ENCODE measurements at regions not wholly inside any gene's neighbourhood (a gene's known extent, or its start where the extent isn't known, plus 50 kb on each side); places are given as distances from the start of the nearest gene placed in this dataset.
"Not testable (repeated sequence)": the region's sequence is repeated elsewhere in the genome, so short reads cannot be mapped to it uniquely, and the experiment has no call there.

DNA sequence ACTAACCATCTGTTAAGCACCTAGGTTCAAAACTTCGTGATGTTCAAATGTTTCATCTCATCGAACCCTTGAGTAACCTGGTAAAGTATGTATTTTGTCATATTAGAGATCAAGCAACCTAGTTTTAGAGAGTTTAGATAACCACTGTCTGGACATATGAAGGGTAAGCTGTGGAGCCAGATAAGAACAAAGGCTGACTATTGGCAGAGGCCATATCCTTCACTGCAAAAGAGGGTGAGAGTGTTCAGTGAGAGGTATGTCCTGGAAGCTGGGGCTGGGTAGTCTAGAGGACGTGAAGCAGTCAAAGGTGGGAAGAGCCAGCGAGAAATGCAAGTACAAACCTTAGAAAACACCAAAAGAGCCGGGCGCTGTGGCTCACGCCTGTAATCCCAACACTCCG is 573.1 kb upstream of the KLF4 start:
- no peak for DNase-seq (ENCODE audit: low spot score)

DNA sequence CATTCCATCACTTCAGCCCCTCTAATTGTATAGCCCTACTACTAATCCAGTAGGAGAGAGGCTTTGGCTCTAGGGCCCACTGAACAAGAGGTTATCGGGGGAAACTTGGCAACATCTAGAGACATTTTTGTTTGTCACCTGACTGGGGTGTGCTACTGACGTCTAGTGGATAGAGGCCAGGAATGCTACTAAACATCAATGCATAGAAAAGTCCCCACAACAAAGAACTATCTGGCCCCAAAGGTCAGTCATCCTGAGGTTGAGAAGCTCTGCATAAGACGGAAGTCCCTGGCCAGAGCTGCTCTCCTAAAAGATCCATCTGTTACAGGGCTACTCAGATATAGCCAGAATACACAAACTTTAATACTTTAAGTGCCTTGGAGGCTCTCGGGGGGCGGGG is 570.6 kb upstream of the KLF4 start:
- no peak for DNase-seq (ENCODE audit: low spot score)

DNA sequence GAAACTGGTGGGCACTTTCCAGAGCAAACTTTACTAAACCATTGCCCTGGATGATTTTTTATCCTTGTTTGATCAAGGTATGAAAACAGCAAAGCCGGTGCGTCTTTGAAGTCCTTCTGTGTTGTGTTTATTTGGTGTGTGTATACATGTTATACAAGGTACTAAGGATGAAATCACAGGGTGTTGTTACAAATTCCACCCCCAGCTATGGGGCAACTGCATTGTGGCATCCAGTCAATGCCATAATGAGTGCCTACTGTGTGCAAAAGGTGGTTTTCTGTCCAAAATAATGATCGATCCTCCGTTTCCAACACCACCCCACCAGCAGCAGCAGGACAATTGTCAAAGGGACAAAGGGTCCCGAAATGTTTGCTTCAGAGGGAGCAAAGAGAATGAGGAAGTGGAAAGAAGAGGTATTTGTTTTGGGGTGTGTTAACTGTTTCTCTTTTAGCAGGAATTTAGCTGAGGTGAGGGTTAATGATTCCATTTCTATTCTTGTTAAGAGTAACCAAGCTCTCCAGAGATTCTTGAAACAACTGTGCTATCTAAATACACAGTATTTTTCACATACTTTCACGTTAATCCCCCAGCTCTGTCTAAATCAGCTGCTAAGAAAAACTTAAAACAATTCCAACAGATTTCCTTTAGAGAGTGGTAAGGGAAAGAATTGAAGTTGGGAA is 568.7 kb upstream of the KLF4 start:
- no peak for DNase-seq (ENCODE audit: low spot score)

DNA sequence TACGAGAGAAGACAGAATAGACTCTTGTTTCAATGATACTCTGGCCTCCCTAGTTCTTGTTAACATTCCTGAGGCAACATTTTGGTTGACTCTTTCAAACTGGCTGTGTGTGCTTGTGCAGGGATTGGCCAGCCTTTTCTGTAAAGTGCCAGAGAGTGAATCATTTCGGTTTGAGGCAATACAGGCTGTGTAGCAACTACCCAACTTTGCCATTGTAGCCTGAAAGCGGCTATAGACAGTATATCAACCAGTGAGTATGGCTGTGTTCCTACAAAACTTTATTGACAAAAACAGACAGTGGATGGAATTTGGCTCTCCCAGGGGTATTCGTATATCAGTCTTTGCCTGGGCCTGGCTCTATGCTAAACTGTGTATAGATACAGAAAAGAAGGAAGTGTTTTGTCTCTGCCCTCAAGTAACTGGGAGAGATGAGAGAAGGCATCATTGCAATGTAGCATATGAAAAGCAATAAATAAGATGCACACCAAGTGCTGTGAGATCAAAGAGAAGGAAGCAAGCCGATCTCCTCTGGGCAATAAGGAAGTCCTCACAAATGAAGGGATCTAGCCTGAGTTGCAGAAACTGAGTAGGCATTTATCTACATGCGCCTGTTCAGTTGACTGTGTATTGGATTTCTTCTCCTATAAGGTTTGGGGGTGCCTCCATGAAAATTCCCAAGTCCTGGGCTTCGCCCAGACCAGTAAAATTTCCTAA is 568.0 kb upstream of the KLF4 start:
- peak; percentile 22 for DNase-seq (ENCODE audit: low spot score)

DNA sequence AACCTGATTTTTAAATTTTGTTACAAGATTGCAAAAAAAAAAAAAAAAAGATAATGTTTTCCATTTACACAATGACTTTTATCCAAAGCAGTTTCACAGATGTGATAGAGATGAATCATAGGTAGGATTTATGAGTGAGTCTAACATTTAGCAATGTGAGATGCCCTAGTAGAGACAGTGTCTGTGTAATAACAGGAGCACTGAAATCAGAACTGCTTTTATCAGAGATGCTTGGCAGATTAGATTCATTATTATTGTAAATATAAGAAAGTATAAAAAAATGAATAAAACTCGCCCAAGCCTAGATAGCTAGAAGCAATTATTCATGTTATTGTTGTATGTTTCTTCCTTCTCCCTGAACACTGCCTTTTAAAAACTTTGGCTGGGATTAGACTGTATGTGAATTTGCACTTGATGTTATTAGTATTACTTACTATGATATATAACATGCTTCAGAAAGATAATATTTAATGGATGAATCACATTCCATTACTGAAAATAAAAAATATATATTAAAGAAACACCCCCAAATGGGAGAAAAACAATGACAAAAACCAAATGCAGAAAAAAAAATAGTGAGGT is 567.3 kb upstream of the KLF4 start:
- no peak for DNase-seq (ENCODE audit: low spot score)

DNA sequence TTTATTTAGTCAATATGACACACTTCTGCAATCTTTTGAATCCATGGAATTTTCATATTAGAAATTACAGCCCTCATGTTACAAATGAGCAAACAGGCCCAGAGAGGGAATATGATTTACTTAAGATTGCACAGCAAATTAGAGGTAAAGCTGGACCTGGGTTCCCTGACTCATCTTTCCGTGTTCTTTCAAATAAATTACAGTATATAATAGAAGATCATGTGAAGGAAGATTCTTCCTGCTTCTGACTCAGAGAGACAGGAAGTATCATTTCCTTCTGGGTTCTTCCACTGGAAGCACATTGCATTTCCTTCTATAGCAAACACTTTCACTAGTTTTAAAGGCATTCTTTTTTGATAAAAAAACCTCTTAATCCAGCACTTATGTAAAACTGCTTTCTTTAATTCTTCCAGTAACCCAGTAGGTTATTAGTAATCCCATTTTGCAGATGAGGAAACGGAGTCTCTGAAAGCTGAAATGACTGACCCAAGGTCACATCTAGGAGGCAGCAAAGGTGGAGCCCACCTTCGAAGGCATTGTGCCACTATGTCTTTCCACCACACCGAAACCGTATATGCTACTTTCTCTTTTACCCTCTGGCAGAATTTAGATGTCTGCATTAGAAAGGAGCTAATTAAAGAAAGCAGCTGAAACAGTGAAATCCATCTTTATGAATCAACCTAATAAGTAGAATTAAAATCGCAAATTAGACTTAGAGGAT is 566.7 kb upstream of the KLF4 start:
- no peak for DNase-seq (ENCODE audit: low spot score)

DNA sequence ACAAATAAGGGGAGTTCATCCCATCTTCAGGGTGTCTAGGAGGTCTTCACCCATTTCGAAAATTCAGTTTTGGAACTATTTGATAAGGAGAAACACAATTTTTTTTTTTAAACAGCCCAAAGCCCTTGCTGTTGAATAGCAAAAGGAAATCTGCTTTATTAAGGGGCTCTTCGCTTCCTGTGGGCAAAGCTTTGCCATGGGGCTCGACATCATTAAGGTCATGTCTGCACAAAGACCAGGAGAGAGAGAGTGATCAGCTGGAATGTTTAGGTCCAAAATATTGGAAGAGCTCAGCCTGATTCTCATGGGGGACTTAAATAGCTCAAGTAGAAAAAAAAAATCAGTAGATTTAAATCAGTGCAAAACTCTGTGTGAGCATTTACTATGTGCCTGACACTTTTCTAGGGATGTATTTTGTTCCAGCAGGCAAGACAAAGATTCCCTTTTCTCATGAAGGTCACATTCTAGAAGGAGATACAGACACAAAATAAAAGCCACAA is 564.6 kb upstream of the KLF4 start:
- DNase-seq (ENCODE audit: low spot score) = no peak

DNA sequence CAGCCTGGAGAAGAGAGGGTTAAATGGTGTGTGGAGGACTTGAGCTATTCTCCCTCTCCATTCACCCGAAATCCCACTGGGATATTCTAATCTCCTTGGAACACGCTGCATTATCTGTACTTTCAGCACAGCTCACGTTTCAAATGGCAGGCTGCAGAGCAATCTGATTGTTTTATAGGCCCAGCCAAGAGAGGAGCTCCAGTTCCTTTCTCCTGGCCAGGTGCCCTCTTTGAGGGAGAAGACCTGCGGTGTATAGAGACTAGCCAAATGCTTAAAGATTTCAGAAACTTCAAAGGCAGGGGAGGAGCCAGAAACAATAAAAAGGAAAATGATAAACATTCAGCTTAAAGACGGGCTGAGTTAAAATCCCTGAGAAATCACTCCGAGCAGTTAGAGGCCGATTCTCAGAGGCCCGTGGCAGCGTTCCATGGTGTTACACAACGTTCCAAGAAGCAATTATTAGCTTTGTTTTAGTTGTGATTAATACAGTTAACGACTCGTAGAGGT is 564.0 kb upstream of the KLF4 start:
- no peak for DNase-seq (ENCODE audit: low spot score)

DNA sequence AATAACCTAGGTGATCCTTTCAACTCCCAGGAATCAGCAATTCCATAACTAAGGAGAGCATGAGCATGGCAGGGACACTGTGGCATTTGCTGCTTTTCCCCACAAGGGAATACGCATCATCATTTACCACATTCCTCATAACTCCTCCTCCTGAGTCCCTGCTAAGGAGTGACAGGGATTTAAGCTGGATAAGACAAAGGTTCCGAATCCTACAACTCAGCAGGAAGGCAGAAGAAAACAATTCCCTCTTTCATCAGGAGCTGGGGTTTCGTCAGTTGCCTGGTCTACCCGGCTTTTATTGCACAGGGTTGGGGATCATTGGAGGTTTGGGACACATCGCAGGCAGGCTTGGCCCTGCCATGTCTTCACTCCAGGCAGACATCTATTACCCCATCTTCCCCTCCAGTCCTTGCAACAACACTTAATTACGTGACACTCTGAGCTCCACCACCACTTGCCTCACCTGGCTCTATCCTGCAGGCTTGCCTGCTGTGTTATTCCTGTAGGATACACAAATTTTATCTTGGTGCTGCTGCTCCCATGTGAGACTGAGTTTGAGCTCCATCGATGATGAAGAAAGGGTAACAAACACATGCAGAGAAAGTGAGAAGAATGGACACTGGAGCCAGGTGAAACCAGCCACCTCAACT is 563.0 kb upstream of the KLF4 start:
- DNase-seq (ENCODE audit: low spot score) = no peak

DNA sequence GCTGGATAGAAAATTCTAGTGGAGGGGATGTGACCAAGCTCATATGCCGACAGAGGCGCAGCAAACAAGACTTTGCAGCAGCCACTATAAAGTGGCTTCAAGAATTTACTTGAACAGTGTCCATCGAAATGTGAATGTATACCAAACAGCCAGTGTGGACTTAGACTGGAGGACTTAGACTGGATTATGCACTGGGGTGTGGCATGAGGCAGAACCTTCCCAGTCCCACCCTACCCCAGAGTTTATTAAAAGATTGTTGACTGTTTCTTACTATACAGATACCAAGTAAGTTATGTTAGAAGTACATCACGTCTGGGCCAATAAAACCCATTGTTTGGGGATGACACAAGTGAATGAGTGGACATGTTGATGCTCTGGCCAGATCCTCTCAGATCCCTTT is 561.3 kb upstream of the KLF4 start:
- DNase-seq (ENCODE audit: low spot score) = no peak

DNA sequence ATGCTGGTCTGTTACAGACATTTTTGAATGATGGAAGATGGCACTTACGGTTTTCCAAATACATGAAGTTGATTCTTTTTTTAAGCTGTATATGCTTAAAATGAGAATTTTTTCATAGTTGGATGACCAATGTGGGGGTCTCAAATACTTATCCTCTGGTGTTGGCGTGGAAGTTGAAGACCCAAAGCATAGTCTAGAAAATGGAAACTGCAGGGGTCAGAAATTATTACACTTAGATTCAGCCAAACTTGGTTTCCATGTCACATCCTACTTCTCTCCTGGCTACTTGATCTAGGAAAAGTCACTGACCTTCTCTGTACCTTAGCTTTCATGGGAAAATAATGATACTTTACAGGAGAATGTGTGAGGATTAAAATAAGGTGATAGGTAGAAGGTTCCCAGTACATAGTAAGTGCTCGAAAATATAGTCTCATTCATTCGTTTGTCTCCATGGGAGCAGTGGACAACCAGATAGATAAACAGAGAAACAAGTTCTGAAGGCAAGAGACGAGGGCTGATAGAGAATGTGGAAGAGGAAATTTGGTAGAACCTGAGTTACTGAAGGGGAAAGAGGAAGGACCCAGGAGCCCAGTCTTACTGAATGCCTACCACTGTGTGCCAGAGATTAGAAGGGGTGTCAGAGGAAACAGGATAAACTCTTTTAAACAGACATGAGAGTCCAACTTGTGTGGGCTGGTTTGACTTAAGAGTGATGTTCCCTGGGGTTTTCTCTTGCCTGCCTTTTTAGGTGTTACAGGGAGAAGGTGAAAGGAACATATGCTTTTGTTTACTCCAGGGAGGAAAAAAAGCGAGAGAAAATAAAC is 560.3 kb upstream of the KLF4 start:
- no peak for DNase-seq (ENCODE audit: low spot score)

DNA sequence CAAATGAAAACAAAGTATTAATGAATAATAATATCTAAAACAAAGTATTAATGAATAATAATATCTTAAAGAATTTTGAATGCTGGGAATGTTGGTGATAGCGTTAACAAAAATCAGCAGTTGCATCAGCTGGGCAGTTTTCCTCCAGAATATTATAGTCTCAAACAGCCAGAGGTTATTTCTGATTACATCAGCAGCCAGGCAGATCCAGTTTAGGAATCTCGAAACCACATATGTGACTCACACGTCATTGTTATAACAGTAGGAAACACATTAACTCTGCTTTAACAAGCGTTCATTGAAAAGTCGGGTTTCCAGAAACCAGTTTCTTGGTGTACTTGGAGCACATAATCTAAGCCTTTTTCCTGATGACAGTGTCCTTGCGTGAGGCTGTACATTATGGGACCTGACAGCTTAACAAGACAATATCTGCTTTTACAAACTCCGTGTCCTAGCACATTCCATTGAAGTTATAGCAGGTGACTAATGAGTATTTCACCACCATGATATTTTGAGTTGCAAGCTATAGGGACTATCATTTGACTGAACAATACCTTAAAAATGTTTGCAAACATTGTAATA is 559.5 kb upstream of the KLF4 start:
- DNase-seq (ENCODE audit: low spot score) = no peak

DNA sequence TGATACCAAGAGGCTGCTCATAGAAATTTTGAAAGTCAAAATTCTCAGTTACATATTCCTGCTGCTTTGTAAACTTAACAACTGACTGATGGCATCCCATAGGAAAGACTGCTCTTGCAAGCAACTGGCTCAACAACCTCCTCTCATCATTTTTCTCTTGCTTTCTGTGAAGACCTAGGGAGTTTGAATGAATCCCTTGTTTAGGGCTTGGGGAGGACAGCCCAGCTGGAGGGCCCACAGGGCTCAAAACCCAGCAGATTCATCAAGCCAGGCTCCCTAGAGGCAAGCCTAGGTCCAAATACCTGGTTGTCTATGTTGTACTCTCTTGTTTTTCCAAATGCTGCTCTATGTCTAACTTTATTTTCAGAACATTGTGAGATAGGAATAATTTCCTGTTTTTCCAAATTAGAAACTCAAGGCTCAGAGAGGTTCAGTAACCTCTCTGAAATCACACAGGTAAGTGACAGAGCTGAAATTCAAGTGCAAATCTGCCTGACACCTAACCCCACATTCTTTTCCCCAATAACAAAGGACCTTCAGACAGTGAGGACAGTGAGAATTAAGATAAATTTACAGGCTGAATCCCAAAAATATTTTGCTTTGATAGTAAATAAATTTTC is 558.9 kb upstream of the KLF4 start:
- no peak for DNase-seq (ENCODE audit: low spot score)

DNA sequence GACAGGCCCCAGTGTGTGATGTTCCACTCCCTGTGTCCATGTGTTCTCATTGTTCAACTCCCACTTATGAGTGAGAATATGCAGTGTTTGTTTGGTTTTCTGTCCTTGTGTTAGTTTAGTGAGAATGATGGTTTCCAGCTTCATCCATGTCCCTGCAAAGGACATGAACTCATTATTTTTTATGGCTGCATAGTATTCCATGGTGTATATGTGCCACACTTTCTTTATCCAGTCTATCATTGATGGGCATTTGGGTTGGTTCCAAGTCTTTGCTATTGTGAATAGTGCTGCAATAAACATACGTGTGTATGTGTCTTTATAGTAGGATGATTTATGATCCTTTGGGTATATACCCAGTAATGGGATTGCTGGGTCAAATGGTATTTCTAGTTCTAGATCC is 558.2 kb upstream of the KLF4 start:
- not testable (repeated sequence) for DNase-seq (ENCODE audit: low spot score)

DNA sequence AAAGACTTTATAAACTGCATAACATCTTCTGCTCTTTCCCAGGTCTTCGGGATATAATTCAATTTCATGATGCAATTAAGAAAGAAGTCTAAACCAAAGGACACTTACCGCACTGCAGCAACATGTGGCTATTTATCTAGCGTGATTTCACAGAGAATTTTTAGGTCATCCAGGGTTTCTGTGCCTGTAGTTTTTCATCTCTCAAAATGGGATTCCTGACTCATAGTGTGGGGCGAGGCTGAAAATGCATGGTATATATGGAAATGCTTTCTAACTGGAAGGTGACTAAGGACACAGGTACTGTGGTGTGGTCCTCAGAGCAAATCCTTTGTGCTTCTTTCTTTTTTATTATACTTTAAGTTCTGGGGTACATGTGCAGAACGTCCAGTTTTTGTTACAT is 557.7 kb upstream of the KLF4 start:
- DNase-seq (ENCODE audit: low spot score) = no peak

DNA sequence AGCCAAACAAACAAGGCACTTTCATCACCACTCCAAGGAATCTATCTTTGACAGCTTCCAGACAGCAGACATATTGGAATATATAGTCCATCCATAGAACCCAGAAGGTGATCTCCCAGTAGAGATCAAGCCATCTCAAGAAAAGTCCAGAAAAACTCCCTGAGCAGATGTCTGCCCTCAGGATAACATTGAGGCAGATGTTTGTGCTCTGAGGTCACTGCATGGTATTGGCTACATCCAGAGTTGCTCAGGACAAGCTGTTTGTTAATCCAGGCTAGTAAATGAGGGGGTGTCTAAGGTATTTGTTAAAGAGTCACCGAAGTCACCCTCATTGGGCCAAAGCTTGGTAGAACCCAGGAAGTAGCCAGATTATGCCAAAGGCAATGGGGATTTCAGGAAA is 556.3 kb upstream of the KLF4 start:
- DNase-seq (ENCODE audit: low spot score) = no peak

DNA sequence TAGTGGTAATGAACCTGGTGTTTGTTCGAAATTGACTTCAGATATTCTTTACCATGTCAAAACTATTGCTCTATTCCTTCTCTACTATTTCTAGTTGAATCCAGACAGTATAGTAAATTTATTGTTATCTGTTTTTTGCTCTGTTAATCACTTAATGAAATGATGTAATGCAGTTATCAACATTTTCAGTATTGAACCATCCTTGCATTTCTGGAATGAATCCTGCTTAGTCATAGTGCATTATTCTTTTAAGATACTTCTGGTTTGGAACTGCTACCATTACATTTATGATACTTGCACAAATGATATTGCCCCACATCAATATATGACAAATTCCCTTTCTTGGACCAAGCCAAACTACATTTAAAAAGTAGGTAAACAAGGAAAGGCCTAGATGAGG is 554.0 kb upstream of the KLF4 start:
- DNase-seq (ENCODE audit: low spot score) = no peak

DNA sequence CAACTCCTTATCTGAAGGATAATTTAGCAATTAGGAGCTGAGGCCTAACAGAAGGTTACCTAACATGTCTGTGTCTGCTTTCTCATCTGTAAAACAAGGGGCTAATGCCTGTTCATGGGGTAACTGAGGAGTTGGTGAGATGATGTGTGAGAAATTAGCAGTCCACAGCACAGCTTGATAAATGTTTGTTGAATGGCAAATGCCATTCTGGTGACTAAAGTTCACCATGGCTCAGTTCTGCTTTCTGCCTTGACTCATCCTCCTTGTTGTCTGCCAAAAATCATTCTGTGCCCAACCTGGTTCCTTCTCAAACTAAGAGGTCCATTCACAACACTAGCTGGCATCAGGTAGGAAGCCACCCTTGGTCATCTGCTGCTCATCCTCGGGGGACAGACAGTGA is 552.0 kb upstream of the KLF4 start:
- DNase-seq (ENCODE audit: low spot score) = no peak

DNA sequence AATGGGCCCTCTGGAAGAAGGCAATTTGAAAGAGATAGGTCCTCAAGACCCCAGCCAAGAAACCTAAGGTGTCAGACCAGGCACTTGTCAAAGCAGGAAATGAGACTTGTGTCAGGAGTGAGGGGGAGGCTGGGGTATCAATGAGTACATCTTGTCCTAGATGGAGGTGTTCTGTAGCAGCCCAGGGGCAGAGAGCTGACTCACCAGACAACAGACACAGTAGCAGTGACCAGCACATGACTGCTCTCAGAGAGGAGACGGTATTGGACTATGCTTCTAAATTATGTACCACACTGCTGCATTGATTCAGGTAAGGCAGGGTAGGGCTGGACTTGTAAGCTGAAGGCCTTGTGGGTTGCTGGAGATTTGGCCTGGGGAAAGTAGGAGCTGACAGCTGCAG is 551.2 kb upstream of the KLF4 start:
- no peak for DNase-seq (ENCODE audit: low spot score)

DNA sequence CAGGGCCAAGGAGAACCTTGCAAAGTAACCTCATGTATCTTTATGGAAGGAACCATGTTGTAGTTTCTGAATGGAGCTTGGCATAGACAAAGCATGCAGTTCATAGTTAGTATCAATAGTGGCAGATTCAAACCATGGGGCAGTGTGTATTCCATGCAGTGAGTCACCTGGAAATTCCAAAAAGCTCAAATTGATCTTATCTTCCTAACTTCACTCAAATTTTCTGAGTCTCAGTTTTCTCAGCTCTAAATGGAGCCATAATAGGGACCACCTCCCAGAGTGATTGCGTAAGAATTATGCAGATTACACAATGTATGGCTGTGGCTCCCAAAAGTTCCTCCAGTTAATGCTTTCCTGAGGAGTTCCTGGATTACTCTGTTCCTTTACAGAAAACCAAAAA is 549.9 kb upstream of the KLF4 start:
- no peak for DNase-seq (ENCODE audit: low spot score)
